ENCODE measurements at regions not wholly inside any gene's neighbourhood (a gene's known extent, or its start where the extent isn't known, plus 50 kb on each side); places are given as distances from the start of the nearest gene placed in this dataset.

GRCh38 chr7:34236839-34237492 is 331.6 kb downstream of the BMPER start:
- no peak overlapping the region for H3K4me3 ChIP-seq (ENCODE audit: low read depth, low read length)
- TF ChIP-seq CTCF (IDR thresholded peaks at IDR 0.05; ENCODE audit: borderline replicate concordance, insufficient read depth, low read depth, low read length), result no peak

GRCh38 chr7:34237493-34237849 is 332.1 kb downstream of the BMPER start:
- H3K4me3 ChIP-seq (ENCODE audit: low read depth, low read length), result no peak overlapping the region
- no peak for TF ChIP-seq CTCF (IDR thresholded peaks at IDR 0.05; ENCODE audit: borderline replicate concordance, insufficient read depth, low read depth, low read length)

- no peak for TF ChIP-seq CTCF (IDR thresholded peaks at IDR 0.05; ENCODE audit: borderline replicate concordance, insufficient read depth, low read depth, low read length)
- H3K4me3 ChIP-seq (ENCODE audit: low read depth, low read length), result no peak overlapping the region
Observed at GRCh38 chr7:34240417-34240816, 335.1 kb downstream of the BMPER start.

GRCh38 chr7:34242391-34242790 is 337.1 kb downstream of the BMPER start:
- H3K4me3 ChIP-seq (ENCODE audit: low read depth, low read length), result no peak overlapping the region
- TF ChIP-seq CTCF (IDR thresholded peaks at IDR 0.05; ENCODE audit: borderline replicate concordance, insufficient read depth, low read depth, low read length), result no peak

- TF ChIP-seq CTCF (IDR thresholded peaks at IDR 0.05; ENCODE audit: borderline replicate concordance, insufficient read depth, low read depth, low read length), result no peak
- H3K4me3 ChIP-seq (ENCODE audit: low read depth, low read length), result no peak overlapping the region
Observed at GRCh38 chr7:34245246-34245645, 339.9 kb downstream of the BMPER start.

GRCh38 chr7:34247468-34247867 is 342.1 kb downstream of the BMPER start:
- no peak overlapping the region for H3K4me3 ChIP-seq (ENCODE audit: low read depth, low read length)
- no peak for TF ChIP-seq CTCF (IDR thresholded peaks at IDR 0.05; ENCODE audit: borderline replicate concordance, insufficient read depth, low read depth, low read length)

GRCh38 chr7:34249192-34249591 is 343.9 kb downstream of the BMPER start:
- H3K4me3 ChIP-seq (ENCODE audit: low read depth, low read length), result no peak overlapping the region
- TF ChIP-seq CTCF (IDR thresholded peaks at IDR 0.05; ENCODE audit: borderline replicate concordance, insufficient read depth, low read depth, low read length), result no peak
